HL-60 (cell line): ENCODE measurements at regions not wholly inside any gene's neighbourhood (a gene's known extent, or its start where the extent isn't known, plus 50 kb on each side); places are given as distances from the start of the nearest gene placed in this dataset.

Experiments
- DNase-seq, 2 experiments: peaks; one replicate each; pipeline ENCODE4 v3.0.0-alpha.2; 2010 to 2020; ENCODE audit warnings: low read depth in 1 of 2, low spot score in 1 of 2
- H3K27ac ChIP-seq: fragments of 250-450 bp; sonication (Bioruptor Pico); replicated peaks from 2 replicates; pipeline ENCODE4 v1.5.1; 2020; ENCODE audit warnings: mild to moderate bottlenecking, moderate library complexity
- H3K27me3 ChIP-seq: fragments of 250-450 bp; sonication (Bioruptor Pico); 2 replicates; pipeline ENCODE4 v1.5.1; 2021; ENCODE audit warnings: mild to moderate bottlenecking, moderate library complexity; ENCODE audit not compliant: insufficient read depth, poor library complexity, severe bottlenecking
- H3K4me3 ChIP-seq: replicated peaks from 2 replicates; pipeline ENCODE4 v1.5.1; 2011; ENCODE audit warnings: mild to moderate bottlenecking, control low read depth, low read length; ENCODE audit not compliant: insufficient read depth
- CTCF ChIP-seq: IDR thresholded peaks from one replicate; pipeline ENCODE4 v1.5.1; 2011; ENCODE audit warnings: low read length, control low read depth, inconsistent platforms; ENCODE audit not compliant: insufficient read depth
- GABPA ChIP-seq: IDR thresholded peaks from 2 replicates; pipeline ENCODE4 v1.6.1; 2012; ENCODE audit warnings: low read depth
- POLR2AphosphoS5 ChIP-seq: IDR thresholded peaks from 2 replicates; pipeline ENCODE4 v1.6.1; 2012; ENCODE audit warnings: low read depth
- REST ChIP-seq: IDR thresholded peaks from 2 replicates; pipeline ENCODE4 v1.6.1; 2012; ENCODE audit warnings: low read depth; ENCODE audit not compliant: insufficient replicate concordance
- SPI1 ChIP-seq: IDR thresholded peaks from 2 replicates; pipeline ENCODE4 v1.6.1; 2012; ENCODE audit warnings: low read depth, mild to moderate bottlenecking, borderline replicate concordance

- no peak overlapping the region for H3K4me3 ChIP-seq
- no peak overlapping the region for H3K27ac ChIP-seq
- H3K27me3 ChIP-seq, result no peaks in the 10 kb centered on the region
- no peak for TF ChIP-seq GABPA
- TF ChIP-seq CTCF, result no peak
- no peak for TF ChIP-seq POLR2AphosphoS5
- no peak for TF ChIP-seq REST
- TF ChIP-seq SPI1, result no peak
- DNase-seq, result no peak
Observed at GRCh38 chr4:104979083-104979760, 167.5 kb upstream of the TET2 start.

- H3K27ac ChIP-seq, result no peak overlapping the region
- DNase-seq, result no peak
- no peaks in the 10 kb centered on the region for H3K27me3 ChIP-seq
- no peak for TF ChIP-seq POLR2AphosphoS5
- TF ChIP-seq REST, result no peak
- no peak for TF ChIP-seq SPI1
- TF ChIP-seq CTCF, result no peak
- TF ChIP-seq GABPA, result no peak
- H3K4me3 ChIP-seq, result no peak overlapping the region
Observed at GRCh38 chr4:104983615-104984179, 163.0 kb upstream of the TET2 start.

- H3K27me3 ChIP-seq, result no peaks in the 10 kb centered on the region
- no peak overlapping the region for H3K27ac ChIP-seq
- H3K4me3 ChIP-seq, result no peak overlapping the region
- no peak for DNase-seq
- no peak for TF ChIP-seq POLR2AphosphoS5
- TF ChIP-seq REST, result no peak
- TF ChIP-seq SPI1, result no peak
Observed at GRCh38 chr4:104986306-104986705, 160.4 kb upstream of the TET2 start.
